COLO829 (cell line): ENCODE measurements at regions not wholly inside any gene's neighbourhood (a gene's known extent, or its start where the extent isn't known, plus 50 kb on each side); places are given as distances from the start of the nearest gene placed in this dataset.
A peak's percentile ranks its signal among the peaks of the same experiment; 100 is the strongest.
"Not testable (repeated sequence)": the region's sequence is repeated elsewhere in the genome, so short reads cannot be mapped to it uniquely, and the experiment has no call there.

ENCODE experiments used
- DNase-seq: peaks from one replicate; pipeline ENCODE4 v3.0.0; 2012; ENCODE audit warnings: low spot score

DNA sequence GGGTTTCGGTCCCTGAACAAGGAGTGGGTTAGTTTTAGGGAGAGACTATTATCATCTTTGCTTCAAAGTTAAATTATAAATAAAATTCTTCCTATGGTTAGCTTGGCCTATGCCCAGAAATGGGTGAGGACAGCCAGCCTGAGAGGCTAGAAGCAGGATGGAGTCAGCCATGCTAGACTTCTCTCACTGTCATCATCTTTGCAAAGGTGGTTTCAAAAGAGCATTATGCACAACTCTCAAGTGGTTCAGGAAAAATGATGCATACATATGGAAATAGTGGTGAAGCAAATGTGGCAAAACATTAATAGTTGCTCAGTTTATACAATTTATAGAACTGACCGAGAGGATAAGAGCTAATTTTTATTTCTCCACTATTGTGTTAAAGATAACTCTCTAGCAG lies 124.3 kb upstream of the FOXN2 start:
- no peak for DNase-seq

DNA sequence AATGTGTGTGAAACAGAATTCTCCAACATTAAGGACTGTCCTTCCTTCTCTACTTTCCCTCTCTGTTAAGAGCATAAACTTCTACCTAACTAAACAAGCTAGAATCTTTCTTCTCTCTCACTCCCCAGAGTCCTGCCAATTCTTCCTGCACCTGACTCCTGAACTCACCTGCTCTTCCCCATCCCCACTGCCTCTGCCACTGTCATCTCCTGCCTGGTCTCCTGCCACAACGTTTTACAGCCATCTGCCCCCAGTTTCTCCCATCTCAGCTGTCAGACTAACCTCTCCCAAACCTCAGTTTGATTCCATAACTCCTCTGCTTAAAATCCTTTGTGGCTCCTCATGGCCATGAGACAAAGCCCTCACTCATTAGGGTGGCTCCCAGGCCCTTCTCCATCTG lies 119.8 kb upstream of the FOXN2 start:
- DNase-seq, result no peak

DNA sequence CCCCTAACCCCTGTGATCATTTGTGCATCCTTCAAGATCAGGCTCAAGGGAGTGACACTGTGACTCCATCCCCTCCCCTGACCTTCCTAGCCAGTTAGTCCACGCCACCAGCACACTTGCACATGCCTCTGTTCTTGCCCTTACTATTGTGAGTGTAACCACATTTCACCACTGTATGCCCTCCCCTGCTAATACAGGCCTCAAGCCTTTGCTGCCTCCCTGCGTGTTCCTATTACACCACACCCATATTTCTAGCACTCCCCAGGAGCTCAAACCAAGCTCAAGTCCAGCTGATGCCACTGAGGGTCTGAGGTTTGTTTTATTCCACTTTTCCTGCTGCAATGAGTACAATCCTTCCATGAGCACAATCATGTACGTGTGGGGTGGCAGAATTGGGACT lies 119.3 kb upstream of the FOXN2 start:
- DNase-seq, result no peak

DNA sequence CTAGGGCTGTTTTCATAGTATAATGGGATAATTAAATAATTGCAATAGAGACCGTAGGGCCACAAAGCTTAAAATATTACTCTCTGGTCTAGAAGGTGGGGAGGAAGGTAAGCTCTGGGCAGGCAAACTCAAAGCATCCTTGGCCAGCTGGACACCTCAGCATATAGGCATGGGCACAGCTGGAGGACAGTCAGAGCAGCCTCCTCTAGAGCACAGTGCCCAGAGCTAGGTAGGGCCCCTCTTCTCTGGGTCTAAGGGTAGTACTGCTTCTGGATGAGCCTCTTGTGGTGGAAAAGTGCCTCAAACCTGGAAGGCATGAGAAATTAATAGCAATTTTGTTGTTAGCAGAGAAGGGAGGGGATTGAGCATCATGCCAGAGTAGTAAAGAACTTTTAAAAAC lies 116.9 kb upstream of the FOXN2 start:
- DNase-seq, result no peak

DNA sequence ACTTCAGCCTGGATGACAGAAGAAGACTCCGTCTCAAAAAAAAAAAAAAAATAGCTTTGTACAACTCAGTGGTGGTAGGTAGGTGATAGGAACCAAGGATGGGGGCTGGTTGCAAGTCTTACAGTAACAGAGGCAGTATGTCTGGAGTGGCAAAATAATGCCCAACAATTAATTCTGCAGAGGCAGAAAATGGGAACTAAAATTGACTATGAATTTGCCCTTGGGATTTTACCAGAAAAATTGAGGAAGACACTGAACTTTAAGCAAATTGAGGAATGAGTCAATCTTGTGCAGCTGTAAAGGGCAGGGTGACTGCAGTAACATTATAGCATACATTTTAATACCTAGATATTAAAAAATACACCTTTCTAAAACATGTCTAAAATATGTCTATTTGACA lies 116.1 kb upstream of the FOXN2 start:
- no peak for DNase-seq

DNA sequence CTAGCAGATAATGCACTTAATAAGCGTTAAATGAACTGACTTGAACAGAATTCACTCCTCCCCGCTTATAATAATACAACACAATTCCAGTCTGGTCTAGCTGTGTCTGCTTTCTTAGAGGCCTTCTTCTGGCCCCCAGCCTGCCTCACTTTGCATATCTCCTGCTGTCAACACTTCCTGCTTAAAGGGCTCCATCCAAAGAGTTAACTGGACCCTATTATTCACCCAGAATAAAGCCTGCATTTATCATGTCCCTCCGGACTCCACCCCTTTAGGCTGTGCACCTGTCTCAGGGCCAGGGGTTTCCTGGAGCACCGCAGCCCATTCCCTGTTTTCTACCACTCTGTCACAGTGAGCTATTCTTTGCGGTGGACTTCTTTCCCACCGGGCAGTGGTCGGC lies 115.4 kb upstream of the FOXN2 start:
- no peak for DNase-seq

DNA sequence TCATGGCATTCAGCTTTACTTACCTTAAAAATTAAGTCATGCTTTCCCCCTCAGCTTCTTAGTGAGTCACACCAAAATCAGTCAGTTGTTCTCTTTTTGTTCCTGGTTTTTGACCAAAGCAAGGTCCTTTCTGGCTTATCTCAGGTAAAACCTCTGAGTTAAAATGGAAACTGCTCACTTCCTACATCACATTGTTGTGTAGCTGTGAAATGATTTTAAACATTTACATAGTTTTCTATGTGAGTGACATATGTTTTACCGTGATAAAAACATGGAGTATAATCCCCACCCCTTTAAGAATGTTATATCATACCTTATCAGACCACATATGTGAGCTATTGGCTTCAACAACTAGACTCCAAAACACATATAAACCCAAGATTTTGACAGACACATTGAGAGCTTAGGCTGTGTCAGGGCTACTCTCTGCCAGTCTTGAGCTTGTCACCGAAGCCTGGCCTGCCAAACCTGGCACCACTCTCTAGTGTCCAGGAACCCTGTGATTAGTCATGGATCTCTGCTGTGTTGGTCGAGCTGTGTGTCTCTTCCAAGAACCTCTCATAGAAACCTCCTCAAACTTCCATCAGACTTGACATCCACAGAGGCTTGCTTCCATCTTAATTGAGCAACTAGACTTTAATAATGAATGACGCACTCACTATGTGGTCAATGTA lies 113.7 kb upstream of the FOXN2 start:
- DNase-seq, result no peak

DNA sequence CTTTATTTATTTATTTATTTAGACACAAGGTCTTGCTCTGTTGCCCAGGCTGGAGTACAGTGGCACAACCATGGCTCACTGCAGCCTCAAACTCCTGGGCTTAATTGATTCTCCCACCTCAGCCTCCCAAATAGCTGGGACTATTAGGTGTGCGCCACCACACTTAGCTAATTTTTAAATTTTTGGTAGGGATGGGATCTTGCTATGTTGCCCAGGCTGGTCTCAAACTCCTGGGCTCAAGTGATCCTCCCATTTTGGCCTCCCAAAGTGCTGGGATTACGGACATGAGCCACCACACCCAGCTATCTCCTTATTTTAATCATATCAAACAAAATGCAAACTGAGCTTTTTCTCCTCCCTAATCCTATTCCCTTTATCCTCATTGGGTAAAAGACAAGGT lies 113.0 kb upstream of the FOXN2 start:
- DNase-seq, result not testable (repeated sequence)

DNA sequence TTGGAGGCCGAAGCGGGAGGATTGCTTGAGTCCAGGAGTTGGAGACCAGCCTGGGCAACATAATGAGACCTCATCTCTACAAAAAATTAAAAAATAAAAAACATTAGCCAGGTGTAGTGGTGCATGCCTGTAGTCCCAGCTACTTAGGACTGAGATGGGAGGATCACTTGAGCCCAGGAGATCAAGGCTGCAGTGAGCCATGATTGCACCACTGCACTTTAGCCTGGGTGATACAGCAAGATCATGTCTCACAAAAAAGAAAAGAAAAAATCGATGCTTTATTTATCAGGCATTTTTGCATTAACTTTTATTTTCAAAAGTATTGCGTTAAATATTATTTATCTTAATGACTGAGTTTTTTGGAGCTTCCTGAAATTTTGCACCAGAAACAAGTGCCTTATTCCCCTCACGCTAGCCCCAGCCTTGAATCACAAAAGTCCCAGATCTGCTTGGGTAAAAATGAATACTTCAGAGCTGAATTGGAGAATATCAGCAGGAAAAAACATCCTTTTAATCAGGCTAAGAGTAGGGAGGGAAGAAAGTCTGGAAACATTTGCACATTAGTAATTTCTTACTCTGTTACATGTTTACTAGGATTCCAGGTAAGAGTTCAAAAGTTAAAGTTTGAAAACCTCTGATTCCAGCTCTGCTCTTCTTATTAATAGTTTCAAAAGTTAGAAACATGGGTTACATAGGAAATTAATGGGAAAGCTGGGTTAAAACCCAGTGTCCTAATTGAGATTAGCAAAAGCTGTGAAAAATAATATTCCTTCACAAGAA lies 111.4 kb upstream of the FOXN2 start:
- DNase-seq, result no peak

DNA sequence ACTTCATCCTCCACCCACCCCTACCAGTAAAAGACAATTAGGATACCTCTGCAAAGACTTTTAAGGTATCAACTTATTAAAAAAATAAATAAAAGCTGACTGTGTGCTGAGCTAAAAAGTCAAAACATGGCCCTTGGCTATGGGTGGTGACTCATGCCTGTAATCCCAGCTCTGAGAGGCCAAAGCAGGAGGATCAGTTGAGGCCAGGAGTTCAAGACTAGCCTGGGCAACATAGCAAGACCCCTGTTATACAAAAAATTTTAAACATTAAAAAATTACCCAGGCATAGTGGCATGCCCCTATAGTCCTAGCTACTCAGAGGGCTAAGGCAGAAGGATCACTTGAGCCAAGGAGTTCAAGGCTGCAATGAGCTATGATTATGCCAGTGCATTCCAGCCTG lies 110.8 kb upstream of the FOXN2 start:
- no peak for DNase-seq

DNA sequence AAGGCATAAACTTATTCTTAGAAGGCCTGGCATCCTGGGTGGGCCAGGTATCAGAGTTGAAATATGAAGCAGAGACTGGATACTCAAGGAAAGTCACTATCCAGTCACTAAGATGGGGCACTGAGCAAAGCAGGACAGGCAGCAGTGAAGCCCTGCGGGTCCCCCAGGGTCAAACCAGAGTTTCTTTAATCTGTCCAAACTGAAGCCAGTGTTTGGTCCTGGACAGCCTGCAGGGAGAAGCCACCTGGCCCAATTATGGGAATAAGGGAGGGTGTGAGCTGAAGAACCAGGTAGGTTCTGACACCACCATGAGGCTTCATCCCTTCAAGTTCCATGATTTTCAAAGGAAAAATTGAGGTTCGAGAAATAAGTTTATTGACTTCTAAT lies 109.7 kb upstream of the FOXN2 start:
- no peak for DNase-seq

DNA sequence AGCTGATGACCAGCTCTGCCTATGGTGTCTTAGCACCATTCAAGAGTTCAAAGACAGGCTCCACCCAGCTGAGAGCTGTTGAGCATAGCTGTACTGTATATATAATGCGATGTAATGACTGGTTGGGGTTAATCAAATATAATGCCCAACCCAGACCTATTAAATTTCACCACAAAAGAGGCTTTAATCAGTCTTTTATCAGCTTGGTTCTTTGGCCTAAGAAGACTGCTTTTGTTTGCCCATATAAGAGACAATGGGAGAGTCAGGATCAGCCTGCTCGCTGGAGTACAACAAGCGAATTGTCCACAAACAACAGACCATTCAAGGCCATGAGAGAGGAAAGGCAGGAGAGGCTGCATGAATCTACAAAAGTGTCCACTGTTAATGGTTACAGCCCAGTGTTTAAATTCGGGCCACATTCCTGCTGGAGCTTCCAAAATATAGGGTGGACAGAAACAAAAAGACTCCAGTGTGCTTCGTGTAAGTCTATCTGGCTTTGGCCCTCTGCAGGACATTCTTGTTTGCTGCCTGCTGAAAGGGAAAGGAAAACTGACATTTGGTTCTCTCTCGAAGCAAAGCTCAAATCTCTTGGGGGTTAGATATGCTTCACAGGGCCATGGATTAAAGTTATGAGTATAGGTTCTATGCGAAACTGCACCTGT lies 109.2 kb upstream of the FOXN2 start:
- DNase-seq, result peak; percentile 87

DNA sequence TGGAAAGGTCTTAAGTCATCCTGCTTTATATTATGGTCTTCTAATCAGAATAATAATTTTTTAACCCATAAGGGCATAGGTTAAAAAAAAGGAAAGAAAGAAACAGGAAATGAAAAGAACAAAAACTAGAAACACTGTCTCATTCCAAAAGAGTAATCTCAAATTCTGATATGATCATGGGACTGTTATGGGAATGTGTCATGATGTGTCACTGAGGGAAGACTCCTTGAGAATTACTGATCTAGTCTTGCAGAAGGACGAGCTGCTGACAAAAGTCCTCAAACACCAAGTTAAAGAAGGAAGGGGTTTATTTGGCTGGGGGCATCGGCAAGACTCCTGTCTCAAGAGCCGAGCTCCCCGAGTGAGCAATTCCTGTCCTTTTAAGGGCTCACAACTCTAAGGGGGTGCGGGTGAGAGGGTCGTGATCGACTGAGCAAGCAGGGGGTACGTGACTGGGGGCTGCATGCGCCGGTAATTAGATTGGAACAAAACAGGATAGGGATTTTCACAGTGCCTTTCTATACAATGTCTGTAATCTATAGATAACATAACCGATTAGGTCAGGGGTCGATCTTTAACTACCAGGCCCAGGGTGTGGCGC lies 108.3 kb upstream of the FOXN2 start:
- peak; percentile 24 for DNase-seq

DNA sequence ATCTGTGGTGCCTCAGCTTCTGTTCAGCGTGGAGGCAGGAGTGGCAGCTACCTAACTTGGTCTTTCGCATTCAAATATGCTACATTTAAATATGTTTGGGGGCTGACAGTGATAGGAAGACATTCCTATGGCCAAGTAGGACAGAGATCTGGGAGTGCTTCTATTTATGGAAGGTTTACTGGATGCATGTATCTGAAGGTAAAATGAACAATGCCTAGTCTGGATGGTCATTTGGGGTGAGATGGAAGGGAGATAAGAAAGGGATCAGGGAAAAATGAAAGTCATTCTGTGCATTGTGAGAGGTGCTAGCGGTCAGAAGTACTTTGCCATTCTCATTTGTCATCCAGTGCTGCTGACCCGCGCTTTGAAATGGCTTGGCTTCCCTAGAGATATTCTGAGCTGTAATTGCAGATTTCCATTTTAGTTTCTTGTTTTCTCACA lies 107.3 kb upstream of the FOXN2 start:
- DNase-seq, result no peak

DNA sequence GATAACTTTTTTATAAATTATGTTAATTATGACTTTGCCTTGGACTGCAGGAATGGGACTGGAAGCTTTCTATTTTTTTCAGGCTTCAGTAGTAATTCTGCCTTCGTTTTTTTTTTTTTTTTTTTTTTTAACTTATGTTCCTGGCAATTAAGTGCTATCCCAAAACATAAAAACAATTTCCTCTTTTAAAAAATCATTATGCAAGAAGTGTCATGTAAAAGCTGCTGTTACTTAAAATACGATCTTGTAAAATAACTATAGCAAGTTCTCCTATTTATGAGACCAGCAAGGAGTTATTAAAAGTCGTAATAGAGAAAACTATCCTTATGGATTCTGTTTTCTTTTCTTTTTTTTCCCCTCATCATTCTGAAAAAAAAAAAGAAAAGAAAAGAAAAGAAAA lies 106.6 kb upstream of the FOXN2 start:
- no peak for DNase-seq

DNA sequence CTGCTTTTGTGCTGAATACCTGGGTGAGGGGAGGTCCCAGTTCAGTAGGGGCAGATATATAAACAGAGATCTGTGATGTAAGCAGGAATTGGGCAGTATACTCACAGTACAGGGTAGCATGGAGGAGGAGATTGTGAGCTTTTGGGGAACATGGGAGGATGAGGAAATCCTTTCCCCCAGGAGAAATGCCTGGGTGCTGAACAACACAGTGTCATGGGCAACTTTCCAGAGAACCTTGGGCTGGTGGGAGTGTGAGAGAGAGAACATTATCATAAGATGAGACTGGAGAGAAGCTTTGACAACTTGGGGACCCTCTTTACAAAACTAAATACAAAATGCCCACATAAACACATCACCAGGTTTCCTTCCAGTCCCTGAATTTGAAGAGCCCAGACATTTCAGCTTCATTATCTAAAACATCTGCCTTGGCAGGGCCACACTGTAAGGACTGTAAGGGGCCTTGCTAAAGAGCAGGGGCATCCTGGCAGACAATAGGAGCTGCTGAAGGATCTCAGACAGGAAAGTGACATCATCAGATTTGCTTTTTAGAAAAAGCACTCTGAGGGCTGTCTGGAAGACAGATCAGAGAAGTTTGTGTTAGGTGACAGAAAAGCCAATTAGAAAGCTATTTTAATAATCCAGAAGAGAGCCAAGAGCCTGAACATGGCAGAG lies 105.1 kb upstream of the FOXN2 start:
- no peak for DNase-seq

DNA sequence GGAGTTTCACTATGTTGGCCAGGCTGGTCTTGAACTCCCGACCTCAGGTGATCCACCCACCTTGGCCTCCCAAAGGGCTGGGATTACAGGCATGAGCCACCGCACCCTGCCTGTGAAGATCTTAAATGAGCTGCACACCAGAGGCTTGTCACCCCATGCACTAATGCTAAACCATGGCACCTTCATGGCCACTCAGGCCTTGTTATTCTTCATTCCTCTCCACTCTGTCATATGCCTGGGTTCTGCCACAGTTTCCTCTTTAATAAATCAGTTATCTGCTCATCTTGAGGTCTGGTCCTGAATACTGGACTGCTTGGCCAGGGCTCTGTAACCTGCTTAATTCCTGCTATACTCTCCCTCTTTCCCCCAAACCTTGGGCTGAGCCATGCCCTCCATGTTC lies 104.3 kb upstream of the FOXN2 start:
- no peak for DNase-seq

DNA sequence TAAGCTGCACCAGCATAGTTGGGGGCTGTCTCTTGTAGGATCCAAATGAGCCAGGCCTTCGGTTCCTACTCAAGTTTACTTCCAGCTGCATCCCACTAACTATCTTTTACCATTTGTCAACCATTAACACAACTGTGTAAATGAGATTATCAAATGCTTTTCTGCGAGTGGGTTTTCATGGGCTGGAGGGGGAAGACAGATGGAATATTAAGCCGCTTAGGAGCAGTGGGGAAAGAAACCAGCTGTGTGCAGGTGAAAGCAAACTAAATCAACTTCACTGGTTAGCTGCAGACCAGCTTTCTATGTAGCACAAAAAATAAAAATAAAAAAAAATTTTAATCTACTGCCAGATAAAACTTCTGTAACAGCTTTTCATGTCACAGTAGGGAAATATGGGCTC lies 100.8 kb upstream of the FOXN2 start:
- no peak for DNase-seq

DNA sequence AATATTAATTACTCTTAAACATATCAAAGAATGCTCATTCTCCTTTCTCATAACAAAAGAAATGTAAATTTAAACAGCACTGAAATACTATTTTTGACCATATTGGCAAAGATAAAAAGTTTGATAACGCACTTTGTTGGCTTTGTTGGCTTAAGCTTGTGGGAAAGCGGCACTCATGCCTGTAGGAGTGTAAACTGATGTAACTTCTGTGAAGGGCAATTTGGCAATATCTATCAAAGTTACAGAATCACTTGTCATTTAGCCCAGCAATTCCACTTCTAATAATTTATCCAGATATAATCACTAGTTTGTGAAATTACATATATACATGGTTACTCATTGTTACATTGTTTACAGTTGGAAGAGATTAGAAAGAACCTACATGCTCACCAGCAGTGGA lies 96.3 kb upstream of the FOXN2 start:
- DNase-seq, result no peak

DNA sequence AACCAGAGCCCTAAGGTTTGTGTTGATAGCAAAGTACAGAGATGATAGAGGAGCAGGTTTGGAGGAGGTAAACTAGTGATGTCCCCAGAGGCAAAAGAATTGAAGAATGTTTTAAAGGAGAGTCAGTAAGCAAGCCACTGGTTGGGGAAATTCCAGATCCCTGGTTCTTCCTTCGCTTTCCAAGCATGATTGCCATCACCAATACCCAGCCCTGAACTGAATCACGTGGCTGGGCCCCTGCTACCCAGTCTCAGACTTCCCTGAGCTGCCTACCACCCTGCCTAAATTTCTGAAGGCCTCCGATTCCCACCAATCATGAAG lies 95.3 kb upstream of the FOXN2 start:
- DNase-seq, result no peak

DNA sequence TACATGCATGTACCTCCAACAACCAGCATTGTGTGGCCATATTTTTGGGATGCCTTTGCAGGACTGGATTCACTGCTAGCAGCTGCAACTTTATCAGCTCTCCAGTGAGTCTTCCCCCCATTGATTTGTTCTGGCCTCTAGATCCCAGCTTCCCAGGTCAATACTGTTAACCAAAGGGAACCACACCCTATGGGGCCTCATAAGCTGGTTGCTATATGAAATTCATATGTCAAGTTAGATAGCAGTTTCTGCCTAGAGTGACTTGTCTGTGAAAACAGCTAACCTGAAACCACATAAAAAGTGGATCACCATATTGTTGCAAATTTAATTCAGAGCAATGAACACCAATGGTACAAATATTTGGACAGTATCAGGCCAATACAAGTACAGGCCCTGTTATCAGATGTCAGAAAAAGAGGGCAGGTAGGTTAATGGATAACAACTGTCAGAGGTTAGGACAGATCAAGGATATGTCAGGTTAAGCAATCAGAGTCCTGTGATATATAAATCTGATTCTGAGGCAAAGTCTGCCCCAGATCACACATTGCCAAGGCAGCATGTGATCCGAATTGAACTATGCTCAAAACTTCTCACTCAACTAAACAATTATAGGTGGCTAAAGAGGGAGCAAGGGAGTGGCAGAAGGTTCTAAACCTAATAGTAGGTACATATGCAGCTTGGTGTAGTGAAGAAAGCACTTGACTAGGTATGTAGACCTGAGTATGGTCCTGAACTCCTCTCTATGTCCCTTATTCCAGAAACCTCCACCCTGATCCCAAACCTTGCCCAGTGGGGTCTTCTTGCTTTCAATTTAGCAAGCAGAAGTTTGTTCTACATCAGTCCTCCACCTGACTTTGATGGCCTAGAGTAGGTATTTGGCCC lies 94.7 kb upstream of the FOXN2 start:
- no peak for DNase-seq

DNA sequence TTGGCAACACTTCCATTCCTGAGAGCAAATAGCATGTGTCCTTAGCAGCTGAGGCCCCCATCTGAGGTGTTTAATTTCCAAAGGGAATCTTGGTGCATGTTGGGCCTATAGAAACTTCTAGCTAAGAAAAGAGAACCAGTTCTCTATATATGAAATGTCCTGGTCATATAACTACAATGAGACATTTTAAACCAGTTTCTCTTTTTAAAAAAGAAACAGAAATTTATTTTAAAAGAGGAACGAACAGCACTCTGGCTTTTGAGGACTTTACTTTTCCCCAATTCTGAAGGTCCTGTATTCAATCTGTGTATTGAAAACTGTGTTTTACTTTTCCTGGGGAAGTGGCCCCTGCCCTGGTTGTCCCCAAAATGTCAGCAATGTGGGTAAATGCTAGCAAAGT lies 94.0 kb upstream of the FOXN2 start:
- DNase-seq, result no peak
